Activated naive CD4-positive, alpha-beta T cell treated with anti-CD3 and anti-CD28 coated beads, Interleukin-2, amount 50 U/mL, for 24 hours (primary cell): ENCODE measurements at regions not wholly inside any gene's neighbourhood (a gene's known extent, or its start where the extent isn't known, plus 50 kb on each side); places are given as distances from the start of the nearest gene placed in this dataset.
"Not testable (repeated sequence)": the region's sequence is repeated elsewhere in the genome, so short reads cannot be mapped to it uniquely, and the experiment has no call there.

Experiments
- H3K27ac Mint-ChIP-seq: one replicate; pipeline ENCODE4 v1.8.0; 2021; ENCODE audit warnings: mild to moderate bottlenecking, mixed read lengths
- H3K27me3 Mint-ChIP-seq: one replicate; pipeline ENCODE4 v1.8.0; 2021; ENCODE audit warnings: mixed read lengths
- H3K36me3 Mint-ChIP-seq: one replicate; pipeline ENCODE4 v1.8.0; 2021; ENCODE audit warnings: mixed read lengths
- H3K4me1 Mint-ChIP-seq: one replicate; pipeline ENCODE4 v1.8.0; 2021; ENCODE audit warnings: mixed read lengths
- H3K4me3 Mint-ChIP-seq: one replicate; pipeline ENCODE4 v1.8.0; 2021; ENCODE audit warnings: mild to moderate bottlenecking, mixed read lengths
- H3K9me3 Mint-ChIP-seq: one replicate; pipeline ENCODE4 v1.8.0; 2021; ENCODE audit warnings: mixed read lengths

DNA sequence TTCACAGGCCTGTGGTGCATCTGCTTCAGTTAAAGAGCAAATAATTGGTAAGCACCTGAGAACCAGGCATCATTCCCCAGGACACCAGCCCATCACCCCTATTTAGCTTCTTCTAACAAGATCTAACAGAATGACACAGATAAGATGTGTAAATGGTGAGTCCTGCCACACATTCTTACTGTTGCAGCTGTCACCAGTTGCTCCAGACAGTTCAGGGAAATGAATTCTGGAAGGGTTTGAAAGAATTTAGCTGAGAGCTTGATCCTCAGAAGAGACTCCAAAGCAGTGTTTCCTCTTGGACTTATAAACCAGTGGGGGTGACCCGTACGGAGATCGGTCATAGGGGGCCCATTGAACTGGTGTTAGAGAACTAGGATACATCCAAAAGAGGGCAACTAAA, 238.0 kb downstream of the MEX3B start:
- Mint-ChIP-seq H3K9me3 (peaks cover 4% of the 10 kb centered on the region), H3K4me1 (no peaks in the 10 kb centered on the region), H3K36me3 (no peaks in the 10 kb centered on the region), H3K27ac (no peak overlapping the region), H3K4me3 (no peak overlapping the region), H3K27me3 (peaks cover 5% of the 10 kb centered on the region)

- Mint-ChIP-seq H3K4me1 (no peaks in the 10 kb centered on the region), H3K27me3 (peaks cover 5% of the 10 kb centered on the region), H3K4me3 (no peak overlapping the region), H3K9me3 (peaks cover 4% of the 10 kb centered on the region), H3K36me3 (no peaks in the 10 kb centered on the region), H3K27ac (no peak overlapping the region)
Observed at GRCh38 chr15:81807186-81807585, 238.6 kb downstream of the MEX3B start.

DNA sequence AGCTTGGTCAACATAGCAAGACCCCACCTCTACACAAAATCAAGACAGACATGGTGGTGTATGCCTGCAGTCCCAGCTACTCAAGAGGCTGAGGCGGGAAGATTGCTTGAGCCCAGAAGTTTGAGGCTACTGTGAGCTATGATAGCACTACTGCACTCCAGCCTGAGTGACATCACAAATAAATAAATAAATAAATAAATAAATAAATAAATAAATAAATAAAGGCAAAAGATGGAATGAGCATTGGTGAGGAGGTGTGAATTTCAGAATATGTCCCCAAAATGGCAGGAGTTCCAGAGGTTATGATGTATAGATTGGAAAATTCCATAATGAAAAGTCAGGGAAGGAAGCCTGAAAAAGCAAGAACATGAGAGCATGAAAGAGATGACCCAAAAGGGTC, 249.9 kb downstream of the MEX3B start:
- Mint-ChIP-seq H3K27me3 (peaks cover 2% of the 10 kb centered on the region), H3K9me3 (no peaks in the 10 kb centered on the region), H3K4me1 (no peaks in the 10 kb centered on the region), H3K27ac (no peak overlapping the region), H3K36me3 (no peaks in the 10 kb centered on the region), H3K4me3 (no peak overlapping the region)

DNA sequence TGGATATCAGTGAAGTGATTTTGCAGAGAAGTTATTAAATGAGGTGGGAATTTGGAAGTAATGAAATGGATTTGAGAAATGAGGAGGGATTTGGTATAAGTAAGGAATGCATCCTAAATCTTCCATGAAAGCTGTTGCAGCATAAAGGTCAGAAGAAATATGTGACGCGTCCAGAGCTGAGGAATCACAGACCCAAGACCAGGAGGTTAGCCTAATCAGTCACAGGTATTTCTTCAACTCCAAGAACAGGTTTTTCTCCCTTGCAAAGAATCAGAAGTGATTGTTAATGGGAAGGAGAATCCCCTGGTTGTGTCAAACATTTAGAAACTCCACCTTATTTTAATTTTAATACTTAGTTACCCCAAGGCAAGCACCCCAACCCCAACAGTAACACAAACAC, 253.2 kb downstream of the MEX3B start:
- H3K27ac Mint-ChIP-seq: no peak overlapping the region
- peaks cover 6% of the 10 kb centered on the region for H3K27me3 Mint-ChIP-seq
- H3K4me1 Mint-ChIP-seq: no peaks in the 10 kb centered on the region
- H3K36me3 Mint-ChIP-seq: no peaks in the 10 kb centered on the region
- H3K9me3 Mint-ChIP-seq: no peaks in the 10 kb centered on the region
- no peak overlapping the region for H3K4me3 Mint-ChIP-seq

DNA sequence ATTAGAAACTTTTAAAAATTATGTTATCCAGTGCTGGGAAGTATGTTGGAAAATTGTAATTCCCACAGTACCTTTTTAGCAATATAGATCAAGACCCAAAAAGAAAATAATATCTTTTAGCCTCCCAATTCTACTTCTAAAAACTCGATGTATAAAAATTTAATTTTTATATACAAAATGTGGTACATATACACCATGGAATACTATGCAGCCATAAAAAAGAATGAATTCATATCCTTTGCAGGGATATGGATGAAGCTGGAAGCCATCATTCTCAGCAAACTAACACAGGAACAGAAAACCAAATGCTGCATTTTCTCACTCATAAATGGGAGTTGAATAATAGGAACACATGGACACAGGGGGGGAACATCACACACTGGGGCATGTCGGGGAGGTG, 254.5 kb downstream of the MEX3B start:
- H3K9me3 Mint-ChIP-seq: not testable (repeated sequence)

DNA sequence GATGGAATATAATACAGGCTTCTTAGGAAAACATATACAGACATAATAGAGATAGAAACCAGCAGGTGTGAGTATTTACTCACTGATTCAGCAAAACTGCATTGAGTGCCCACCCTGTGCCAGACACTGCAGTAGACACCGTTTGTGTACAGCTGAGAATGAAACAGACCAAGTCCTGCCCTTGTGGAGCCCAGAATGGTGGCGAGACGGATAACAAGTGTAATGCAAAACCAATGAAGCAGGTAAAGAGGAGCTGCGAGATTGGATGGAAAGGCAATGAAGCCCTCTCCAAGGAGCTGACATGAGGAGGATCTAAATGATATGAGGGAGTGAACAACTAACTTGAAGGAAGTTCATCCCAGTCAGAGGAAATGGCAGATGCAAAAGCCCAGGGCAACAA, 256.4 kb downstream of the MEX3B start:
- no peaks in the 10 kb centered on the region for H3K36me3 Mint-ChIP-seq
- H3K4me3 Mint-ChIP-seq: no peak overlapping the region
- no peaks in the 10 kb centered on the region for H3K9me3 Mint-ChIP-seq
- H3K27me3 Mint-ChIP-seq: peaks cover 5% of the 10 kb centered on the region
- H3K27ac Mint-ChIP-seq: no peak overlapping the region
- H3K4me1 Mint-ChIP-seq: no peaks in the 10 kb centered on the region

More for the DNA sequence above, 254.5 kb downstream of the MEX3B start:
- H3K4me3 Mint-ChIP-seq, H3K4me1 Mint-ChIP-seq, H3K36me3 Mint-ChIP-seq, H3K27ac Mint-ChIP-seq, H3K27me3 Mint-ChIP-seq: not testable (repeated sequence)

- Mint-ChIP-seq H3K9me3 (no peaks in the 10 kb centered on the region), H3K4me1 (no peaks in the 10 kb centered on the region), H3K4me3 (no peak overlapping the region), H3K36me3 (no peaks in the 10 kb centered on the region), H3K27me3 (peaks cover 5% of the 10 kb centered on the region), H3K27ac (no peak overlapping the region)
Observed at GRCh38 chr15:81786776-81787175, 259.0 kb downstream of the MEX3B start.

DNA sequence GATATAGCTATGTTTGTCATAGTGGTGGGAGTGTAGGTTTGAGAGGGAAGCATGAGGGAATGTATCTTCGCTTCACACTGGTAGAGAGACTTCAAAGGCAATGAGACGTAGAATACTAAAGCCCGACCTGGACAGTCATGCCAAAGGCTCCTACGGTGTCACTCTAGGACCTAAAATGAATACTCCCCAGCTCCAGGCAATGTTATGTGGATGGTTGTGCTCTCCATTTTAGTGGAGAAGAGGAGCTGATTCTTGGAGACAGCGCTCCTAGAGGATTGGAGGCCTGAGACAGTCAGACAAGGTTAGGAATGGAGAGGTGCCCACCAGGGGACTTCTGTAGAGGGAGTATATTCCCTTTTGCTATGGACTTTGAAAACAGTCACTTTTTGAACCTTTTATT, 260.1 kb downstream of the MEX3B start:
- Mint-ChIP-seq H3K36me3 (no peaks in the 10 kb centered on the region), H3K9me3 (no peaks in the 10 kb centered on the region), H3K27ac (no peak overlapping the region), H3K4me1 (no peaks in the 10 kb centered on the region), H3K27me3 (peaks cover 5% of the 10 kb centered on the region), H3K4me3 (no peak overlapping the region)

GRCh38 chr15:81785181-81785580, 260.6 kb downstream of the MEX3B start:
- H3K4me1 Mint-ChIP-seq: no peaks in the 10 kb centered on the region
- H3K4me3 Mint-ChIP-seq: no peak overlapping the region
- no peaks in the 10 kb centered on the region for H3K9me3 Mint-ChIP-seq

GRCh38 chr15:81784751-81785150, 261.1 kb downstream of the MEX3B start:
- Mint-ChIP-seq H3K9me3 (no peaks in the 10 kb centered on the region), H3K27me3 (peaks cover 7% of the 10 kb centered on the region), H3K36me3 (no peaks in the 10 kb centered on the region), H3K4me3 (no peak overlapping the region), H3K27ac (no peak overlapping the region), H3K4me1 (no peaks in the 10 kb centered on the region)

More at GRCh38 chr15:81785181-81785580, 260.6 kb downstream of the MEX3B start:
- peaks cover 7% of the 10 kb centered on the region for H3K27me3 Mint-ChIP-seq
- H3K36me3 Mint-ChIP-seq: no peaks in the 10 kb centered on the region
- H3K27ac Mint-ChIP-seq: no peak overlapping the region

DNA sequence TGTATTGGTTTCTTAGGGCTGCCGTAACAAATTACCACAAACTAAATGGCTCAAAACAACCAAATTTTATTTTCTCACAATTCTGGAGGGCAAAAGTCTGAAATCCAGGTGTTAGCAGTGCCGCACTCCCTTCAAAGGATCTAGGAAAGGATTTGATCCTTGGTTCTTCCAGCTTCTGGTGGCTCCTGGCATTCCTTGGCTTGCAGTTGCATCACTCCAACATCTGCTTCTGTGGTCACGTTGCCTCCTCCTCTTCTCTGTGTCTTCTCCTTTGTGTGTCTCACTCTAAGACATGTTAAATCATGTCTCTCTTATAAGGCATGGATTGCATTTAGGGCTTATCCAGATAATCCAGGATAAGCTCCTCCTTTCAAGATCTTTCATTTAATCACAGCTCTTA, 262.2 kb downstream of the MEX3B start:
- H3K9me3 Mint-ChIP-seq: no peaks in the 10 kb centered on the region
- H3K27me3 Mint-ChIP-seq: peaks cover 3% of the 10 kb centered on the region

GRCh38 chr15:81783076-81783475, 262.7 kb downstream of the MEX3B start:
- peaks cover 5% of the 10 kb centered on the region for H3K27me3 Mint-ChIP-seq
- no peak overlapping the region for H3K27ac Mint-ChIP-seq
- no peaks in the 10 kb centered on the region for H3K36me3 Mint-ChIP-seq
- H3K4me3 Mint-ChIP-seq: no peak overlapping the region
- H3K4me1 Mint-ChIP-seq: no peaks in the 10 kb centered on the region
- no peaks in the 10 kb centered on the region for H3K9me3 Mint-ChIP-seq

More for the DNA sequence above, 262.2 kb downstream of the MEX3B start:
- H3K4me3 Mint-ChIP-seq: no peak overlapping the region
- H3K36me3 Mint-ChIP-seq: no peaks in the 10 kb centered on the region
- H3K4me1 Mint-ChIP-seq: no peaks in the 10 kb centered on the region
- H3K27ac Mint-ChIP-seq: no peak overlapping the region

DNA sequence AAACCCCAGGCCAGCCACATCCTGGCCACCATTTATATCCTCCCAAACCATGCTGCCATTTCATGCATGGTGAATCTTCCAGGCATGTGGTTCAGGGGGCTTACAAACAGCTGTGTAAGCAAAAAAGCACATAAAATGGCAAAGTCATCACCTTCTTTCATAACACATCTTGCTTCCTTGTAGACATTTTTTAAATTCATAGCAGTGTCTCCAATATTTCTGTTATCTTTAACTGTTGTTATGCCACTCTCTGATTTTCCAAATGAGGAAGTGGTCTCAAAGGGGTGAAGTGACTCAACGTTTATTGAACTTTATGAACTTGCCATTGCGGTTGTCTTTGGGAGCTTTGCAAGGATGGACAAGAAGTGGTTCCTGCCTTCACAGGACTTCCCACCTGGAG, 264.4 kb downstream of the MEX3B start:
- Mint-ChIP-seq H3K9me3 (no peaks in the 10 kb centered on the region), H3K36me3 (no peaks in the 10 kb centered on the region), H3K27ac (no peak overlapping the region), H3K4me1 (peaks cover 3% of the 10 kb centered on the region), H3K27me3 (peaks cover 5% of the 10 kb centered on the region), H3K4me3 (no peak overlapping the region)

DNA sequence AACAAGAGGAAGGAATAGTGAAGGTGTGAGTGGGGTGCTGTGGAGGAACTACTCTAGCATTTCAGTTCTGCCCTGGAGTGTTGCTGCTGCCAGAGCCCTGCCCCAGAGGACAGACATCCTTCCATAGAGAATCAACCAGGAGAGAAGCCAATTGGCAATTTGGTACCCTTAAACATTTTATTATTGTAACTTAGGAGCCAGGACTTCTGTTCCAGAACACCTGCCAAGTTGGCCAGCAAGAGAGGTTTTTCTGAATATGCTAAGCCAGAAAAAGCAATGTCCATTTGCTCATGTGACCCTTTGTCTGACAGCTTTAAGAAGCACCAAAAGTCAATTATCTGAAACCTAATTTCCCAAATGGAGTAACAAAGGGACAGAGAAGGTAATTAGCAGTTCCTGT, 264.9 kb downstream of the MEX3B start:
- Mint-ChIP-seq H3K9me3 (no peaks in the 10 kb centered on the region), H3K4me3 (no peak overlapping the region), H3K27ac (no peak overlapping the region), H3K27me3 (peaks cover 5% of the 10 kb centered on the region), H3K4me1 (peaks cover 3% of the 10 kb centered on the region), H3K36me3 (no peaks in the 10 kb centered on the region)

DNA sequence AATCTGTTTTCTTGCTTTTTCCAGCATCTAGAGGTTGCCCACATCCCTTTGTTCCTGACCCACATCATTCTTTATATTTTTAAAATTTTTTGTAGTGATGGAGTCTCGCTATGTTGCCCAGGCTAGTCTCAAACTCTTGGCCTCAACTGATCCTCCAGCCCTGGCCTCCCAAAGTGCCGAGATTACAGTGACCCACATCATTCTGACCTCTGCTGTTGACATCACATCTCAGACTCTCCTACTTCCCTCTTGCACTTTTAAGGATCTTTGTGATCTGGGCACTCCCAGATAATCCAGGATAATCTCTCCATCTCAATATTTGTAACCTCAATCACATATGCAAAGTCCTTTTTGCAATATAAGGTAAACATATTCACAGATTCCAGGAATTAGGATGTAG, 266.6 kb downstream of the MEX3B start:
- H3K27ac Mint-ChIP-seq: no peak overlapping the region
- H3K27me3 Mint-ChIP-seq: peaks cover 4% of the 10 kb centered on the region
- H3K9me3 Mint-ChIP-seq: no peaks in the 10 kb centered on the region
- H3K4me1 Mint-ChIP-seq: peaks cover 3% of the 10 kb centered on the region
- H3K36me3 Mint-ChIP-seq: no peaks in the 10 kb centered on the region
- H3K4me3 Mint-ChIP-seq: no peak overlapping the region

DNA sequence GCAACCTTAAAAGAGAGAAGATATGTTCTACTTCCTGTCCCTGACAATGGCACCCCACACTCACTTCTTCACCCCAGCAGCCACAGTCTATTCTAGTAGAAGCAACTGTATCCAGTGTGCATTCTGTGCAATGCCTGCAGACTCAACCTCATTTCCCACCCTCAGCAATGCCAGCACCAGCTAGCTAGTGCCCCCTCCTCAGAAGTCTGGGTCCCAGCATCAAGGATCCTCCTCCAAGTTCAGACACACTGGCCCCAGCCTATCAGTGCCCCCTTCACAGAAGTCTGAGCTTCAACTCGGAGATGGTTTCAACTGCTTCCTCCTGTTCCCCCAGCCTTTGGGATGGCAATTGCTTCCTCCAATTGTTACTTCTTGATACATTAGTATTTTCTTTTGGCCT, 268.3 kb downstream of the MEX3B start:
- Mint-ChIP-seq H3K27ac (no peak overlapping the region), H3K4me1 (peaks cover 3% of the 10 kb centered on the region), H3K4me3 (no peak overlapping the region), H3K27me3 (peaks cover 4% of the 10 kb centered on the region), H3K36me3 (no peaks in the 10 kb centered on the region), H3K9me3 (no peaks in the 10 kb centered on the region)

DNA sequence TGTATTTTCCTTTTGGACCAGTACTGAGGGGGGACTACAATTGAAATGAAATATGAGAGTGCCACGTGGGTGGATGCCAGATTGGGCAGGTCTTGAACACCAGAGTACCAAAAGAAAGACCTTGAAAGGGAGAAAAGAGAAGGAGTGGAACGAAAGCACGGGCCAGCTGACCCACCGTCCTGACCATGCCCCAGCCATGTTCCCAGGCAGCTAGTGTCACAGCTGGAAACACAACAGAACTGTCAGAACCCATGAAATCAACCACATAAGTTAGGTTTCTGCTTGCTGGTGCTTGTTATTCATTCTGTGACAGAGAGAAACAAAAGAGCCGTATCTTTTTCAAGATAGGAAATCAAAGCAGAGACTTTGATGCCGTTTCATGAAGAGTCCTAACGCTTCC, 268.8 kb downstream of the MEX3B start:
- H3K9me3 Mint-ChIP-seq: no peaks in the 10 kb centered on the region
- H3K27me3 Mint-ChIP-seq: peaks cover 4% of the 10 kb centered on the region
- no peaks in the 10 kb centered on the region for H3K36me3 Mint-ChIP-seq
- peaks cover 3% of the 10 kb centered on the region for H3K4me1 Mint-ChIP-seq
- H3K27ac Mint-ChIP-seq: no peak overlapping the region
- H3K4me3 Mint-ChIP-seq: no peak overlapping the region
